B cell (primary cell): ENCODE measurements at regions not wholly inside any gene's neighbourhood (a gene's known extent, or its start where the extent isn't known, plus 50 kb on each side); places are given as distances from the start of the nearest gene placed in this dataset.
"Not testable (repeated sequence)": the region's sequence is repeated elsewhere in the genome, so short reads cannot be mapped to it uniquely, and the experiment has no call there.

Source experiments
- ATAC-seq: fragments of 200-7000 bp; cut with Tn5 transposase; one replicate; pipeline ENCODE4 v1.10.0; 2021; ENCODE audit warnings: low read depth, mild to moderate bottlenecking, moderate number of reproducible peaks, moderate library complexity
- CTCF ChIA-PET: fragments of 350-600 bp; sonication (Branson Sonifier 250); formaldehyde crosslinking; loops from one replicate; lab custom pipeline; 2021; ENCODE audit warnings: antibody characterized with exemption, inconsistent platforms; lab: Charles Lee
- POLR2A ChIA-PET: fragments of 350-600 bp; sonication (Branson Sonifier 250); formaldehyde crosslinking; loops from one replicate; lab custom pipeline; 2021; ENCODE audit warnings: antibody characterized with exemption; lab: Charles Lee
- DNase-seq: peaks from one replicate; pipeline ENCODE4 v3.0.0; 2013
- H2AFZ ChIP-seq: 2 replicates; pipeline ENCODE4 v1.6.1; 2012; ENCODE audit warnings: mild to moderate bottlenecking, low read depth, low read length; ENCODE audit not compliant: insufficient read depth, poor library complexity, severe bottlenecking
- H3K27ac ChIP-seq, 2 donors: 1 replicate in 1 of 2; 2 replicates in 1 of 2; pipeline ENCODE4 v1.5.1; 2012 to 2013; ENCODE audit warnings: low read length in 2 of 2, mild to moderate bottlenecking in 2 of 2, moderate library complexity in 1 of 2
- H3K27me3 ChIP-seq, 4 experiments: fragments of 200-600 bp in 1 of 4; sonication (generic) in 1 of 4; replicated peaks in 1 of 4; 1 replicate in 2 of 4; 2 replicates in 2 of 4; pipeline versions ENCODE4 v1.6.1 to v1.7.0; 2013 to 2016; ENCODE audit warnings: low read length in 3 of 4, mild to moderate bottlenecking in 2 of 4, mixed read lengths in 1 of 4, moderate library complexity in 1 of 4; ENCODE audit not compliant: insufficient read depth in 4 of 4, control insufficient read depth in 3 of 4; ENCODE audit errors: control extremely low read depth in 1 of 4
- H3K36me3 ChIP-seq, 2 experiments: replicated peaks in 1 of 2; 1 replicate in 1 of 2; 2 replicates in 1 of 2; pipeline versions ENCODE4 v1.6.1 to v1.7.1; 2013; ENCODE audit warnings: low read length in 1 of 2; ENCODE audit not compliant: insufficient read depth in 2 of 2, control insufficient read depth in 1 of 2; ENCODE audit errors: control extremely low read depth in 1 of 2, extremely low read depth in 1 of 2
- H3K4me1 ChIP-seq, 2 donors: fragments of 200-600 bp in 1 of 2; sonication (generic) in 1 of 2; 1 replicate in 1 of 2; 2 replicates in 1 of 2; pipeline versions ENCODE4 v1.5.1 to v1.6.1; 2013 to 2017; ENCODE audit warnings: low read length in 2 of 2; ENCODE audit not compliant: control insufficient read depth in 2 of 2, insufficient read depth in 2 of 2
- H3K4me2 ChIP-seq: replicated peaks from 2 replicates; pipeline ENCODE3; 2012; ENCODE audit warnings: mild to moderate bottlenecking, low read depth, low read length; ENCODE audit not compliant: poor library complexity, severe bottlenecking
- H3K4me3 ChIP-seq, 5 experiments: fragments of 200-600 bp in 1 of 5; sonication (generic) in 1 of 5; 1 replicate in 3 of 5; 2 replicates in 2 of 5; pipeline versions ENCODE4 v1.5.1 to v1.7.0; 2011 to 2016; ENCODE audit warnings: low read length in 4 of 5, mild to moderate bottlenecking in 4 of 5, low read depth in 2 of 5, control low read depth in 1 of 5, moderate library complexity in 1 of 5; ENCODE audit not compliant: insufficient read depth in 1 of 5; ENCODE audit errors: control extremely low read depth in 1 of 5, extremely low read depth in 1 of 5
- H3K79me2 ChIP-seq: fragments of 200-600 bp; sonication (generic); one replicate; pipeline ENCODE4 v1.6.0; 2016; ENCODE audit warnings: low read length; ENCODE audit not compliant: control insufficient read depth, insufficient read depth
- H3K9ac ChIP-seq: fragments of 200-600 bp; sonication (generic); 2 replicates; pipeline ENCODE4 v1.6.1; 2017; ENCODE audit warnings: mild to moderate bottlenecking, low read length, moderate library complexity
- H3K9me3 ChIP-seq, 3 donors: one replicate each; pipeline versions ENCODE4 v1.6.1 to v1.7.1; 2013; ENCODE audit warnings: low read length in 2 of 3; ENCODE audit not compliant: control insufficient read depth in 2 of 3, insufficient read depth in 1 of 3; ENCODE audit errors: control extremely low read depth in 1 of 3
- H4K20me1 ChIP-seq: 2 replicates; pipeline ENCODE4 v1.6.0; 2012; ENCODE audit warnings: mild to moderate bottlenecking, low read length; ENCODE audit not compliant: insufficient read depth, control insufficient read depth, poor library complexity, severe bottlenecking
- H3K27ac Mint-ChIP-seq: one replicate; pipeline ENCODE4 v1.8.0; 2021; ENCODE audit warnings: mixed read lengths
- H3K27me3 Mint-ChIP-seq: one replicate; pipeline ENCODE4 v1.8.0; 2021; ENCODE audit warnings: mixed read lengths
- H3K4me1 Mint-ChIP-seq: one replicate; pipeline ENCODE4 v1.8.0; 2021; ENCODE audit warnings: mixed read lengths
- H3K4me3 Mint-ChIP-seq: one replicate; pipeline ENCODE4 v1.8.0; 2021; ENCODE audit warnings: mixed read lengths
- H3K9me3 Mint-ChIP-seq: one replicate; pipeline ENCODE4 v1.8.0; 2022; ENCODE audit warnings: mixed read lengths; ENCODE audit not compliant: insufficient read depth
- WGBS: methylation state at CpG from one replicate; pipeline ENCODE4 v1.1.5; 2013; ENCODE audit warnings: missing lambda C conversion rate; ENCODE audit not compliant: insufficient coverage; 5-methylcytosine and 5-hydroxymethylcytosine counted together
- intact Hi-C: fragments of 100-400 bp; cut with micrococcal nuclease; formaldehyde crosslinking; loops from one replicate; pipeline ENCODE4 v1.10.0; 2022

GRCh38 chr17:16868616-16869015 is 103.3 kb downstream of the TNFRSF13B start:
- H3K27me3 ChIP-seq, H2AFZ ChIP-seq, H3K9ac ChIP-seq, H3K36me3 ChIP-seq, H3K27ac ChIP-seq, H3K4me3 Mint-ChIP-seq, H3K79me2 ChIP-seq, intact Hi-C loops, H3K4me3 ChIP-seq, H3K9me3 Mint-ChIP-seq, H3K27ac Mint-ChIP-seq, H4K20me1 ChIP-seq, H3K4me1 Mint-ChIP-seq, ATAC-seq, POLR2A ChIA-PET, H3K27me3 Mint-ChIP-seq, H3K4me1 ChIP-seq, H3K4me2 ChIP-seq, DNase-seq, H3K9me3 ChIP-seq: not testable (repeated sequence)
- WGBS: 80% methylated on average over 5 of the region's 13 CpGs
- CTCF ChIA-PET: interaction anchor here (0.6 kb wide), 1 partner anchor 61 kb away, joined by 3 read pairs; no protein-coding TSS in a partner anchor

- DNase-seq, H3K4me3 Mint-ChIP-seq, H3K79me2 ChIP-seq, POLR2A ChIA-PET, intact Hi-C loops, H4K20me1 ChIP-seq, ATAC-seq, H2AFZ ChIP-seq, H3K4me1 Mint-ChIP-seq, H3K27ac ChIP-seq, H3K4me3 ChIP-seq, H3K9me3 ChIP-seq, H3K27ac Mint-ChIP-seq, CTCF ChIA-PET, H3K36me3 ChIP-seq, H3K9me3 Mint-ChIP-seq, H3K4me2 ChIP-seq, H3K27me3 Mint-ChIP-seq, H3K9ac ChIP-seq, H3K27me3 ChIP-seq, H3K4me1 ChIP-seq: not testable (repeated sequence)
- no CpG with 5 or more reads among the region's 5 CpGs for WGBS
Observed at GRCh38 chr17:16867545-16867944, 104.4 kb downstream of the TNFRSF13B start.

- H3K36me3 ChIP-seq, DNase-seq, H3K27me3 ChIP-seq, H3K4me1 Mint-ChIP-seq, H3K27me3 Mint-ChIP-seq, CTCF ChIA-PET, H3K9me3 ChIP-seq, H2AFZ ChIP-seq, H3K9ac ChIP-seq, H3K27ac ChIP-seq, H3K27ac Mint-ChIP-seq, ATAC-seq, H3K4me2 ChIP-seq, intact Hi-C loops, H3K4me1 ChIP-seq, H3K9me3 Mint-ChIP-seq, POLR2A ChIA-PET, H3K79me2 ChIP-seq, H3K4me3 ChIP-seq, H3K4me3 Mint-ChIP-seq, H4K20me1 ChIP-seq: not testable (repeated sequence)
- 100% methylated on average over 4 of the region's 6 CpGs for WGBS
Observed at GRCh38 chr17:16866841-16867240, 105.1 kb downstream of the TNFRSF13B start.
